ENCODE measurements at regions not wholly inside any gene's neighbourhood (a gene's known extent, or its start where the extent isn't known, plus 50 kb on each side); places are given as distances from the start of the nearest gene placed in this dataset.

DNA sequence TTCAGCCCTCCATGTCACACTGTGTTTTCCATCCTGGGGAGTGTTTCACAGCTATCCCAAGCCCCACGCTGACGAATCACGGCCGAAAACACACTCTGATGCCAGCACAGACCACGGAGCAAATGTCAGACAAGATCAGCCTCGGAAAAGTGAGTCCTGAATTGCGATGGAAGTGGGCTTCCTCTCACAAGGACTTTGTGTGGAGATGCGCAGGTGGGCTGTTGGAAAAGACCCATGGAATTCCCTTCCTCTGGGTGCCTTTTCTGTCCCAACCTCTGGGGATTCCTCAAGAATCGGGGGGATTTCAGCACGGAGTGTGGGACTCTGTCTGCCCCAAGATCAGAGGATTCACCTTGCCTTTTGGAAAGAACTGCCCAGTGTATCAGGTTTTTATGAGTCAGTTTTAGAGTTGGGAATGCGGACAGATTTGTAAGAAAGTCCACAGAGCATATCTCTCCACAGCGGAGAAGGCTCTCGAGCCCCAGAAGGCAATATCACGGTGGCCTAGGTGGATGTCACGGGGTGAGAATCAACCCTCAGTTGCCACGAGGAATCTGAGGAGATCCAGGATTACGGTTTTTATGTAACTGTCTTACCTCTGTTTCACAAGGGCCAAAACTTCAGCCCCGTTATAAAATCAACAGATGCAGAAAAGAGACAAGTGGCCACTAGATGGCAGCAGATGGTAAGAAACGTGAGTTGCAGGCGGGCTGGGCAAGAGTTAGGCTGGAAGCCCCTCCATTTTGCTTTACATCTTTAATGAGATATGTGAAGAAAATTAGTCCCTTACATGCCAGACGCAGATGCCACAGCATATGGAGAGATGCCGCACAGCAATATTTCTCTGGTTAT lies 201.9 kb downstream of the DAD1 start:
- H3K4me3 ChIP-seq (ENCODE audit: extremely low read depth in 1 of 4, insufficient read depth in 2 of 4, low read depth in 3 of 4, low read length in 4 of 4) = no peak overlapping the region
- no peak overlapping the region for H3K14ac ChIP-seq (ENCODE audit: insufficient read length)
- H4K5ac ChIP-seq (ENCODE audit: insufficient read length, low read depth, low read length) = no peak overlapping the region
- no peak overlapping the region for H2BK120ac ChIP-seq (replicated peaks; ENCODE audit: low read depth, low read length)
- H3K23me2 ChIP-seq (ENCODE audit: low read depth, low read length) = no peaks in the 10 kb centered on the region
- H4K91ac ChIP-seq (replicated peaks; ENCODE audit: insufficient read length, low read length) = no peak overlapping the region
- ChIA-PET POLR2A (ENCODE audit: partially characterized antibody) (no interaction called here), CTCF (ENCODE audit: partially characterized antibody) (interaction anchor here (0.8 to 8.1 kb wide), 12 partner anchors 9 to 265 kb away, joined by 3 to 55 read pairs (median 6); no protein-coding TSS in a partner anchor)
- no peak overlapping the region for H3K18ac ChIP-seq (ENCODE audit: extremely low read depth, low read length)
- H3K9me3 ChIP-seq (ENCODE audit: insufficient read depth in 2 of 2, low read depth in 1 of 2, low read length in 1 of 2) = no peaks in the 10 kb centered on the region
- WGBS, 2 experiments (ENCODE audit: extremely low coverage in 1 of 2, insufficient coverage in 1 of 2, insufficient read length in 1 of 2, insufficient replicate concordance in 2 of 2, low coverage in 1 of 2, low lambda C conversion rate in 2 of 2, missing lambda C conversion rate in 1 of 2) = 61% methylated on average over 22 of the region's 22 CpGs; no CpG with 5 or more reads in 1 of the 2 experiments
- no peak overlapping the region for H3K27ac ChIP-seq (ENCODE audit: low read depth, low read length)
- no peaks in the 10 kb centered on the region for H4K20me1 ChIP-seq (replicated peaks in 1 of 2; ENCODE audit: control insufficient read depth in 1 of 2, insufficient read depth in 2 of 2, low read length in 2 of 2)
- no peak overlapping the region for H3K56ac ChIP-seq (replicated peaks; ENCODE audit: insufficient read length, low read depth, low read length)
- no peaks in the 10 kb centered on the region for H3K36me3 ChIP-seq (ENCODE audit: control insufficient read depth in 2 of 4, insufficient read depth in 4 of 4, low read length in 3 of 4)
- no peaks in the 10 kb centered on the region for H3K79me2 ChIP-seq (ENCODE audit: control insufficient read depth in 1 of 2, insufficient read depth in 2 of 2, low read length in 2 of 2)
- no peak overlapping the region for H3K9ac ChIP-seq (replicated peaks in 1 of 4; ENCODE audit: extremely low read depth in 1 of 4, low read depth in 3 of 4, low read length in 3 of 4)
- no peak overlapping the region for H2BK12ac ChIP-seq (ENCODE audit: low read depth, low read length)
- no peaks in the 10 kb centered on the region for H3K79me1 ChIP-seq (ENCODE audit: low read depth, low read length)
- no peak overlapping the region for H2BK5ac ChIP-seq (ENCODE audit: low read depth, low read length)
- H4K8ac ChIP-seq (ENCODE audit: extremely low read depth, insufficient read depth, low read length) = no peak overlapping the region
- FAIRE-seq = no peak
- no peak overlapping the region for H3K23ac ChIP-seq (ENCODE audit: insufficient read length)
- H2AFZ ChIP-seq (ENCODE audit: low read length) = peak overlapping the region; percentile 98
- H3K4me1 ChIP-seq (replicated peaks in 1 of 4; ENCODE audit: control insufficient read depth in 3 of 4, insufficient read depth in 4 of 4, low read length in 3 of 4) = no peaks in the 10 kb centered on the region
- no peak overlapping the region for H2AK5ac ChIP-seq (ENCODE audit: low read depth, low read length)
- no peak overlapping the region for H2BK15ac ChIP-seq (ENCODE audit: low read length)
- no peak overlapping the region for H3K4ac ChIP-seq (replicated peaks; ENCODE audit: insufficient read length, low read depth, low read length)
- DNase-seq (ENCODE audit: low read depth in 1 of 2, low spot score in 2 of 2) = peak; percentile 9 to 80
- H2BK20ac ChIP-seq (ENCODE audit: low read length) = no peak overlapping the region
- H3K27me3 ChIP-seq (replicated peaks in 1 of 4; ENCODE audit: control insufficient read depth in 3 of 4, extremely low read depth in 1 of 4, insufficient read depth in 3 of 4, low read length in 3 of 4) = no peaks in the 10 kb centered on the region
- H3K4me2 ChIP-seq (ENCODE audit: insufficient read depth in 1 of 2, low read depth in 2 of 2, low read length in 2 of 2) = no peak overlapping the region
- no peak for TF ChIP-seq BRCA1 (IDR thresholded peaks at IDR 0.05; ENCODE audit: low read depth, low read length)
